ENCODE measurements at regions not wholly inside any gene's neighbourhood (a gene's known extent, or its start where the extent isn't known, plus 50 kb on each side); places are given as distances from the start of the nearest gene placed in this dataset.
"Not testable (repeated sequence)": the region's sequence is repeated elsewhere in the genome, so short reads cannot be mapped to it uniquely, and the experiment has no call there.

- no peaks in the 10 kb centered on the region for H3K27me3 ChIP-seq (ENCODE audit: control insufficient read depth, insufficient read depth, low read length)
- no peaks in the 10 kb centered on the region for H3K36me3 ChIP-seq (ENCODE audit: control insufficient read depth, insufficient read depth, low read length)
- DNase-seq (ENCODE audit: low read depth), result peak; percentile 65
- no peak for TF ChIP-seq CTCF (IDR thresholded peaks at IDR 0.05; ENCODE audit: insufficient read depth, low read length, poor library complexity, severe bottlenecking)
- H3K4me3 ChIP-seq (ENCODE audit: low read depth, low read length), result no peak overlapping the region
Measured at GRCh38 chr6:105675715-105676397, 273.0 kb upstream of the PREP start.

- DNase-seq (ENCODE audit: low read depth); H3K27me3 ChIP-seq (ENCODE audit: control insufficient read depth, insufficient read depth, low read length); H3K4me3 ChIP-seq (ENCODE audit: low read depth, low read length); H3K36me3 ChIP-seq (ENCODE audit: control insufficient read depth, insufficient read depth, low read length): not testable (repeated sequence)
Measured at GRCh38 chr6:105672856-105673538, 270.1 kb upstream of the PREP start.

GRCh38 chr6:105669232-105669631, 266.4 kb upstream of the PREP start:
- no peak for DNase-seq (ENCODE audit: low read depth)
- no peaks in the 10 kb centered on the region for H3K36me3 ChIP-seq (ENCODE audit: control insufficient read depth, insufficient read depth, low read length)
- TF ChIP-seq CTCF (IDR thresholded peaks at IDR 0.05; ENCODE audit: insufficient read depth, low read length, poor library complexity, severe bottlenecking), result no peak
- H3K27me3 ChIP-seq (ENCODE audit: control insufficient read depth, insufficient read depth, low read length), result no peaks in the 10 kb centered on the region
- no peak overlapping the region for H3K4me3 ChIP-seq (ENCODE audit: low read depth, low read length)

GRCh38 chr6:105667056-105667455, 264.2 kb upstream of the PREP start:
- Histone ChIP-seq H3K36me3 (ENCODE audit: control insufficient read depth, insufficient read depth, low read length) (no peaks in the 10 kb centered on the region), H3K4me3 (ENCODE audit: low read depth, low read length) (no peak overlapping the region), H3K27me3 (ENCODE audit: control insufficient read depth, insufficient read depth, low read length) (no peaks in the 10 kb centered on the region)
- no peak for DNase-seq (ENCODE audit: low read depth)
- no peak for TF ChIP-seq CTCF (IDR thresholded peaks at IDR 0.05; ENCODE audit: insufficient read depth, low read length, poor library complexity, severe bottlenecking)

- TF ChIP-seq CTCF (IDR thresholded peaks at IDR 0.05; ENCODE audit: insufficient read depth, low read length, poor library complexity, severe bottlenecking), result no peak
- no peak overlapping the region for H3K4me3 ChIP-seq (ENCODE audit: low read depth, low read length)
- no peaks in the 10 kb centered on the region for H3K27me3 ChIP-seq (ENCODE audit: control insufficient read depth, insufficient read depth, low read length)
- H3K36me3 ChIP-seq (ENCODE audit: control insufficient read depth, insufficient read depth, low read length), result no peaks in the 10 kb centered on the region
- no peak for DNase-seq (ENCODE audit: low read depth)
Measured at GRCh38 chr6:105664931-105665330, 262.0 kb upstream of the PREP start.

- Histone ChIP-seq H3K4me3 (ENCODE audit: low read depth, low read length) (no peak overlapping the region), H3K27me3 (ENCODE audit: control insufficient read depth, insufficient read depth, low read length) (no peaks in the 10 kb centered on the region), H3K36me3 (ENCODE audit: control insufficient read depth, insufficient read depth, low read length) (no peaks in the 10 kb centered on the region)
- DNase-seq (ENCODE audit: low read depth), result no peak
- TF ChIP-seq CTCF (IDR thresholded peaks at IDR 0.05; ENCODE audit: insufficient read depth, low read length, poor library complexity, severe bottlenecking), result no peak
Measured at GRCh38 chr6:105651969-105652368, 249.1 kb upstream of the PREP start.
